Kidney (tissue), 13 donors: ENCODE measurements at regions not wholly inside any gene's neighbourhood (a gene's known extent, or its start where the extent isn't known, plus 50 kb on each side); places are given as distances from the start of the nearest gene placed in this dataset.

Source experiments
- DNase-seq, 5 donors: peaks; one replicate each; pipeline ENCODE4 v3.0.0-alpha.2; 2013 to 2020
- FAIRE-seq: peaks from 2 replicates; lab custom pipeline; 2012; peaks lifted over from hg19 to GRCh38; lab: Jason Lieb, UNC
- H3K27ac ChIP-seq, 2 donors: one replicate each; pipeline ENCODE4 v1.7.0; 2013; ENCODE audit warnings: low read depth in 2 of 2, low read length in 2 of 2, inconsistent platforms in 1 of 2
- H3K27me3 ChIP-seq: one replicate; pipeline ENCODE4 v1.7.1; 2013; ENCODE audit warnings: low read length, inconsistent platforms; ENCODE audit not compliant: control insufficient read depth, insufficient read depth
- H3K36me3 ChIP-seq, 3 donors: one replicate each; pipeline versions ENCODE4 v1.7.0 to v1.7.1; 2013; ENCODE audit warnings: low read length in 3 of 3, control low read depth in 1 of 3, inconsistent platforms in 1 of 3; ENCODE audit not compliant: insufficient read depth in 3 of 3, control insufficient read depth in 2 of 3
- H3K4me1 ChIP-seq, 3 donors: one replicate each; pipeline versions ENCODE4 v1.7.0 to v1.7.1; 2013; ENCODE audit warnings: low read length in 3 of 3, inconsistent platforms in 1 of 3, low read depth in 1 of 3; ENCODE audit not compliant: control insufficient read depth in 2 of 3, insufficient read depth in 2 of 3
- H3K4me3 ChIP-seq, 3 donors: one replicate each; pipeline versions ENCODE4 v1.7.0 to v1.8.1; 2013; ENCODE audit warnings: low read length in 3 of 3, control low read depth in 1 of 3, inconsistent platforms in 1 of 3
- H3K9ac ChIP-seq, 3 donors: one replicate each; pipeline versions ENCODE4 v1.7.0 to v1.7.1; 2013; ENCODE audit warnings: low read length in 3 of 3, control low read depth in 1 of 3, inconsistent platforms in 1 of 3
- H3K9me3 ChIP-seq, 3 donors: one replicate each; pipeline versions ENCODE4 v1.7.0 to v1.7.1; 2013; ENCODE audit warnings: low read length in 3 of 3, control low read depth in 1 of 3, inconsistent platforms in 1 of 3; ENCODE audit not compliant: control insufficient read depth in 2 of 3, insufficient read depth in 1 of 3
- CTCF ChIP-seq: IDR thresholded peaks from 3 replicates; pipeline ENCODE4 v1.5.1; 2012; ENCODE audit warnings: mild to moderate bottlenecking, moderate library complexity, borderline replicate concordance; ENCODE audit not compliant: insufficient read depth; ENCODE audit errors: extremely low read depth
- intact Hi-C: fragments of 100-400 bp; cut with DNase I; formaldehyde crosslinking; loops from one replicate; pipeline ENCODE4 v1.11.1; 2022
- donor health status: control.
- donor health status: control.
- donor health status: control.
- donor health status: control.
- donor health status: control.
- donor health status: DM: yes; HTN: yes; CAD: no.
- donor health status: Normal renal cell carcinoma (clear cell type).

GRCh38 chr5:173534664-173535063 is 81.8 kb downstream of the BOD1 start:
- FAIRE-seq (no peak), DNase-seq (no peak)
- Histone ChIP-seq H3K4me1 (no peaks in the 10 kb centered on the region), H3K27ac (no peak overlapping the region), H3K27me3 (no peaks in the 10 kb centered on the region), H3K4me3 (no peak overlapping the region), H3K9ac (no peak overlapping the region), H3K36me3 (no peaks in the 10 kb centered on the region), H3K9me3 (no peaks in the 10 kb centered on the region)
- intact Hi-C loops, result no loop called here
- TF ChIP-seq CTCF, result no peak

GRCh38 chr5:173534031-173534430 is 82.4 kb downstream of the BOD1 start:
- Histone ChIP-seq H3K9ac (no peak overlapping the region), H3K36me3 (no peaks in the 10 kb centered on the region), H3K4me1 (no peaks in the 10 kb centered on the region), H3K27me3 (no peaks in the 10 kb centered on the region), H3K9me3 (no peaks in the 10 kb centered on the region), H3K27ac (no peak overlapping the region), H3K4me3 (no peak overlapping the region)
- DNase-seq (no peak), FAIRE-seq (no peak)
- no peak for TF ChIP-seq CTCF
- intact Hi-C loops, result no loop called here

- Histone ChIP-seq H3K27ac (no peak overlapping the region), H3K4me1 (no peaks in the 10 kb centered on the region), H3K4me3 (no peak overlapping the region), H3K36me3 (no peaks in the 10 kb centered on the region), H3K9me3 (no peaks in the 10 kb centered on the region), H3K9ac (no peak overlapping the region), H3K27me3 (no peaks in the 10 kb centered on the region)
- FAIRE-seq (no peak), DNase-seq (no peak)
- intact Hi-C loops, result no loop called here
- no peak for TF ChIP-seq CTCF
These were observed 83.7 kb downstream of the BOD1 start for GRCh38 chr5:173532689-173533250.

- H3K4me1 ChIP-seq, result no peaks in the 10 kb centered on the region
- H3K9ac ChIP-seq, result no peak overlapping the region
- no peaks in the 10 kb centered on the region for H3K27me3 ChIP-seq
- DNase-seq (no peak), FAIRE-seq (no peak)
- no peaks in the 10 kb centered on the region for H3K9me3 ChIP-seq
- no peaks in the 10 kb centered on the region for H3K36me3 ChIP-seq
- no peak overlapping the region for H3K27ac ChIP-seq
- intact Hi-C loops, result no loop called here
- TF ChIP-seq CTCF, result no peak
- H3K4me3 ChIP-seq, result no peak overlapping the region
These were observed 84.6 kb downstream of the BOD1 start for GRCh38 chr5:173531863-173532262.
